Urothelium cell line (cell line): ENCODE measurements at regions not wholly inside any gene's neighbourhood (a gene's known extent, or its start where the extent isn't known, plus 50 kb on each side); places are given as distances from the start of the nearest gene placed in this dataset.
A peak's percentile ranks its signal among the peaks of the same experiment; 100 is the strongest.

Experiments used
- DNase-seq: peaks from one replicate; pipeline ENCODE4 v3.0.0; 2011; ENCODE audit warnings: low spot score, mixed read lengths
- FAIRE-seq: peaks from 2 replicates; lab custom pipeline; 2011; peaks lifted over from hg19 to GRCh38; lab: Jason Lieb, UNC

DNA sequence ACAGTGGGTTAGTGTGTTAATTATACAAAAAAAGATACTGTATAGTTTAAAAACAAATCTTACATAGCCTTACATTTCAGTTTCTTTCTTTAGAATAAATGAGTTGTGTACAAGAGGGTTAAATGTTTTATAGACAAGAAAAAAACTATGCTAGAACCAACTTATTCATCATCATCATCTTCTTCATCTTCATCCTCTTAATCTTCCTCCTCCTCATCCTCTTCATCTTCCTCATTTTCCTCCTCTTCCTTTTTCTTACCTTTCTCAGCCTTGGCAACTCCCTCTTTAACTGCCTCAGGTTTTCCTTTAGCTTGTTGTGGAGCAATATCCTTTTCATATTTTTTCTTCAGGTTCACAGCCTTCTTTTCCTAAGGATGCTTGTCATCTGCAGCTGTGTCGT lies 53.7 kb downstream of the RPS12 start:
- DNase-seq (no peak), FAIRE-seq (no peak)

DNA sequence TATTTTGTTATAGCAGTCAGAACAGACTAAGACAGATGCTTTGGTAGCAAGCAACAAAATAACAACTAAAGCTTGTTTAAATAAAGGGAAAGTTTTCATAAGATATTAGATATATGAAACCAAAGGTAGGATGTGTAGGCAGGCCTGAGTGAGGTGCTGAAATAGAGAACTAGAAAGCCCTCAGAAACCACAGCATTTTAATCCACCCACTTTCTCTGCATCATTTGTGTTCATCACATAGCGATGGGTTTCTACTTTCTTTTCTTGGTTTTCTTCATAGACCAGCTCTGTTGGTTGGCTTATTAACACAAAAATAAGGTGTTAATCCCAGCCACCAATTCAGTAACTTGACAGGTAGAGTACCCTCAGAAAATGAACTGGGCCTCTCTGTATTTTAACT lies 58.6 kb downstream of the RPS12 start:
- DNase-seq (no peak), FAIRE-seq (no peak)

DNA sequence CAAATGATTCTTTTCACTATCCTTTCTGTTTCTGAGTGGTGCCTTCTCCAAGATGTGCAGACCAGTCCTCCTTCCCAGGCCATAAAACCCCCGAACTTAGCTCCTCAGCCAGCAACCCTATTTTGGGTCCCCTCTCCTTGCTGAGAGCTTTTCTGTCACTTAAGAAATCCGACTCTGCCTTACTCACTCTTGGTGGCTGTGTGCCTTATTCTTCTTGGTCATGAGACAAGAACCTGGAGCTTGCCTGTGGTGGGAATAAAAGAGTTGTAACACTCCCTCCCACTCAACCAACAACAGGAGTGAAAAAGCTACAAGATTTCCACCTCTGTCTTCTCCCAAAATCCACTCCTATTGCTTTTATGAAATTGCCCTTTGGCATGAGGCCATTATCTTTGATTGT lies 62.6 kb downstream of the RPS12 start:
- DNase-seq: no peak
- FAIRE-seq: no peak

DNA sequence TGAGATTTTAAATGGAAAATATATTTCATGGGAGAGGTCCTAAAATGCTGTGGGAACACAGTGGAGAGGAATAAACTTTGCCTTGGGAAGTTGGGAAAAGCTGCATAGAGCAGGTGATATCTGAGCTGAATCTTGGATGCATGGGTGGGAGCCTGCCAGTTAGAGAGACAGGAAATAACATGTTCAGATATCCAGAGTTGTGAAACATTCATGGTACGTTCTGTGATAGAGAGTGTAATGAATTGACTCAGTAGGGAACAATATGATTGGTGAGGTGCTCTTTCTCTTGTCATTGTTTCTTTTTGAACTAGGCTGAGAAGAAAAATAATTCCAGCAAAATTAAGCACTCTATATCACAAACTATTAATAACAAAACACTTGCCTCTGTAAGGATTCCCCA lies 72.8 kb downstream of the RPS12 start:
- FAIRE-seq (no peak), DNase-seq (no peak)

DNA sequence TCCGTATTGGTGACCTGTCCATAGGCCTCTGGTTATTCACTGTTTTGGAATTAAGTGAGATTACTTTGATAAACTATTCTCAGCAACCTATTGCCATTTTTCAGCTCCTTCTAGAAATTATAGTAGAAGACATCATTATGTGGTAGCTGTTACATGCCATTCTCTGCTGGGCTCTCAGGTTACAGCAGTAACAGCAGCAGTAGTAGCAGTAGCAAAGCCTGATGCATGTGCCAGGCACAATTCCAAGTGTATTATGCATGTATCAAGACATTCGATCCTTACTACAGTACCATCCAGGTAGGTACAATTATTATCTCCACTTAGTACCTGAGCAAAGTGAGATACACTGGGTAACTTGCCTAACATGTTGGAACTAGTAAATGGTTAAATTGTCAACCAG lies 74.3 kb downstream of the RPS12 start:
- DNase-seq: no peak

DNA sequence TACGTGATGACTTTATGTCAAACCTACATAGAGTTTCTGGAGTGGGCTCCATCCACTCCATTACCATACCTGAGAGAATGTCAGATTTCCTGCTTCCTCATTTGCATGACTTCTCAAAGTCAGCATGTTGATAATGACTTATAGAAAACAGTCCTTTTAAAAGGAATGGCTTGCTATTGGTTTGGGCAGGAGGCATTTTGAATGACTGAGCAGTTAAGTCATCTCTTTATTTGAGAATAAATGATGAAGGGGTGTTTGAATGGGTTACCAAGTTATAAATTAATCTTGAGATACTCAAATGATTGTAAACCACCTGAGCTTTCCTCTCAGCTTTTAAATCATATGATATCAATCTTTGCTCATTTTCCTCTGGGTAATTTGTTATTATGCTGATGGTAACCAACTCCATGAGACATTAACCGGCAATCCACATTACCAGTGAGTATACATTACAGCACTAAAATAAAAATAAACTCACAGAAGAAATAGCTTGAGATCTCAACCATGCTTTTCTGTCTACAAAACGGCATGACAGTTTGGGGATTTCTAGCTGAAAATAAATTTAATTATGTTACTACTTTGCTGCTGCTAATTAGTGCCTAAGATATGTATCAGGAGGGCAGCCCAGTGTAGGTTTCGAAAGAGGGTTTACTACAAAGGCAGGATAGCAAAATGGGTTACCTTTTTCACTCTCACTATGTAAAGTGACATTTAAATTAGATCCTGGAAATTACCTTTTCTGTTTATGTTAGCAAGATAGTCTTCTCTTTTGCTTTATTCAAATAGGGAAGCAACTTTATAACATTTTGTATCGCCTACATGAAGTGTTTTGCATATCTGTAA lies 78.8 kb downstream of the RPS12 start:
- no peak for FAIRE-seq

More for the DNA sequence above, 74.3 kb downstream of the RPS12 start:
- no peak for FAIRE-seq

DNA sequence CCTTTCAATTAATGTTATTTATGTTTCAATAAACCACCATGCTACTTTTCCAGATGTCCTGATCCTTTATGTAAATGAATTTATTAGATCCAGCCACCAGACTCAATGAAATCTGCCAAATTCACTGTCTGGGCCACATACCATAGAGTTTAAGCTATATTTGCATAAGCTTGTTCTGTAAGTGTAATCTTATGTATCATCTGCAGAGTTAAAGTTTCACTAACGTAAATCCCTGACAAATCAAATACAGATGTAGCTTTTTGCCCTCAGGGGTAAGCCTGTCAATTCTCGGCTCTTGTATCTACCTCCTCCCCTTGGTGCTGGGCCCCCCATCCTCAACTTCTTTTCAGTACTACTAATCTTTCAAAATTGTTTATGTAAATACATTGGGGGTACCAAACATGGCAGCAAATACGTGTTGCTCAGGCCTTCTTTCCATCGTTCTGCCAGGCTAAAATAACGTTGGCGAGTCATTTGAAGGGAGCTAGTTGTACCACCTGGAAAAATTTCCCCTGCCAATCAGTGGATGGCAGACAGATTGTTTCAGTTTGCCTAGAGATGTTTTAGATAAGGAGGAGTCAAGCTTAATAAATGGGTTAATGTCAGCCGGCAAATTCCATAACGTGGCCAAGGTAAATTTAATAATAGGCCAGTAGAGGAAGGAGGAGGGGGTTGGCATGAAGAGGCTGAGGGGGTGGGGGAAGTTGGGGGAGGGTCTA lies 79.6 kb downstream of the RPS12 start:
- no peak for DNase-seq
- FAIRE-seq: no peak

More for the DNA sequence above, 78.8 kb downstream of the RPS12 start:
- no peak for DNase-seq

DNA sequence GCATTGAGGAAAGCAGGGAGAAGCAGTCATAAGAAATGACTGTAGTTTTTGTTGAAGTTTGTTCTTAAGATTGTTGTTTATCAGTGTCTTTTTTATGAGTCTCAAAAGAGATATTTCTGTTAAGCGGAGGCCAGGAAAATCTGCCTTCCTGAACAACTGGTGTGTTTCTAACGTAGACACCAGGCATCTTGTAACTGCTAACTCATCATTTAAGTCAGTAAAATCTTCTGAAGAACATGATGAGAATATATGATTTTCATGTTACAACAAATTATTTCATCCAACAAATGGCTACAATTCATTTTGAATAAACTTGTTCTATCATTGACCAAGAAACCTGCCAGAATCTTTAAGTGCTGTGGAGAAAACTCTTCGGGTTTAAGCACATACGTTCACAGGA lies 84.0 kb downstream of the RPS12 start:
- FAIRE-seq (no peak), DNase-seq (no peak)

DNA sequence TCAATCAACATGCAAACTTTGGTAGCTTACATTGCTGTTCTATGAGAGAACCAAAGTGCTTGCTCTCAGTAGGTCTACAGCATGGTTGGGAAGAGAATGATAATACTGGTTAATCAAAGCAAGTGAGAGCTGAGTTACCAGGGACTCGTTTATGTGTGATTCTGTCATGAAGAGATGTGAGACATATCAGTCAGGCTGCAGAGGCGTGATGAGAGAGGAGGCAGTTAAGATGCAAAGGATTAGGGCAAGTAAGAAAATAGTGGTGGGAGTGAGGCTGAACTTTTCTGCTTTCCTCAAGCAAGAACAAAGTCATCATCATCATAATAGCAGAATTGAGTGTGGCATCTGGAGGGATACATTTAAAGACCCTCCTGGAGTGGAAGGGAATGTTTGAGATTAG lies 86.5 kb downstream of the RPS12 start:
- FAIRE-seq: no peak
- DNase-seq: no peak

DNA sequence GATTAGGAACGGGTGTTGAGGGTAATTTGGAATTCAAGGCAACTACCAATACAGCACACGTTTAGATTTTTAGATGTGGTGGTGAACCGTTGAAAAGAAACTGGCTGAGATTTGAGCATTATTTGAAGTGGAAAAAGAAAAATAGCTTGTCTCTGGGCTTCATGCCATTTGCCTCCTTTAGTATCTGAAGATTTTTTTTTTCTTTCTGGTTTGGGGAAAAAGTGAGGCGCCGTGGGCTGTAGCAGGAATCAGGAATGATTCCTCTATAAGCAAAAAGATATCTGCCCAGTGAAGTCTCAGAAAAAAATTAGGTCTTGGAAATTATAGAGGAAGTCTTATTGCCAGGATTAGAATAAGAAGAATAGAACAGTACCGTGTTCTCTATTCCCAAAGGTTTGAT lies 88.5 kb downstream of the RPS12 start:
- DNase-seq (no peak), FAIRE-seq (no peak)

DNA sequence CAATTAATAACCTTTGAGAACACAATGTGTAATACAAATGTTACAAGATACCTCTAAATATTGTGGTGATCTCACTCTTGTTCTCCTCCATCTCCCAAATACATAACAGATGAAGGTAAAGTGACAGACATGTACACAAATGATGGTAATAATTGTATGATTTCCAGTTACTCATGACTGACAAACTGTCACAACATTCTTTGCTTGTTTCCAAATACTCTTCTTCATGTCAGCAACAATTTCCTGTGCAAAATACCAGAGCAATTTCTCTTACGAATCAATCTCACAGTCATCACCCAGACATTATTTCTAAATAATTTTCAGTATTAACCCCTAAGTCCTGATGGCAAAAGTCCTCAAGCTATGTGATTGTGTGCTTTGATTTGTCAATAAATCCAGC lies 92.9 kb downstream of the RPS12 start:
- FAIRE-seq: no peak
- no peak for DNase-seq

DNA sequence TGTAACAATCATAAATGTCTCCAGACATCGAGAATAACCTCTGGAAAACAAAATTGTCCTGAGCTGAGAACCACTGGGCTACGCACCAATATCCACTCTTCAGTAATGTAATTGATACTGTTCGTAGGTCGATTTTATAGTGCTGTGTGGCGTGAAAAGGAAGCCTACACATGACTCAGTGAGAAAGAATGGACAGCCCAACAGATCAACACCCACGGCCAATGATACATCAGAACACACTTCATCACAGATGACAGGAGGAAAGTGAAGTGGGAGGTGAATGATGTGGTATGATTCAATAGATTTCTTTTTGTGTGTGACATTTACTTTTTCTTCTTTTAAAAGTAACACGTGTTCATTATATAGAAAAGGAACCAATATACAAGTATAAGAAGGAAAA lies 93.5 kb downstream of the RPS12 start:
- DNase-seq: peak; percentile 65
- FAIRE-seq: no peak

DNA sequence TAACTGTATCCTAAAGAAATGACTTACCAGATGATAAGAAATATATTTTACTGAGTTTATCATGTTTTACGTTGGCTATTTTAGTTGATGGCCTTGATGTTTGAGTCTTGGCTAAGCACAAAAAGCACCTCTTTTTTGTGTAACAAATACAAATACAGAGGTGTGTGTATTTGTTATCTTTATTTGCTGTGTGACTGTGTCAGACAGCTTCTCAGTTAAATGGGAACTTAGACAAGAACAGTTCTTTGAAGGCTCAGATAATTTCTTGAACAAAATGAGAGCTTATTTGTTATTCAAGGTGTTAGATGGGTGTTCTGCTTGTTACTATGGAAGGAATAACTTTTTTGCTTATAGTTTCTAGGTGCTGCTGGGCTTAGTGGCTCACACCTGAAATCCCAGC lies 95.4 kb downstream of the RPS12 start:
- no peak for DNase-seq
- no peak for FAIRE-seq

DNA sequence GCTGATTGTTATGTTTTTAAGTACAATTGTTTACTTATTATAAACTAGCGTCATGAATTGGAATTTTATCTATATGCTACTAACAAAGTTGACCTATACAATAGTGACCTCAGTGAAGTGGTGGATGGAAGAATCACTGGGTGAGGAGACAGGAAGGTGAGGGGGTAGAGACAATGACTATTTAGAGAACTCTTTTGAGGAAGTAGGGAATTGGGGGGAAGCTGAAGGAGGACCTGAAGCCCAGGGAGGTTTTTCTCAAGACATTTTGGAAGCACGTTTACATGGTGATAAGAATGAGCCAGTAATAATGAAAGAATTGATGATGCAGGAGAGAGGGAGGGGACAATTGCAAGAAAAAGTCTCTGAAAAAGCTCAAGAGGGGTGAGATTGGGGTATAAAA lies 96.4 kb downstream of the RPS12 start:
- DNase-seq: no peak
- FAIRE-seq: no peak

DNA sequence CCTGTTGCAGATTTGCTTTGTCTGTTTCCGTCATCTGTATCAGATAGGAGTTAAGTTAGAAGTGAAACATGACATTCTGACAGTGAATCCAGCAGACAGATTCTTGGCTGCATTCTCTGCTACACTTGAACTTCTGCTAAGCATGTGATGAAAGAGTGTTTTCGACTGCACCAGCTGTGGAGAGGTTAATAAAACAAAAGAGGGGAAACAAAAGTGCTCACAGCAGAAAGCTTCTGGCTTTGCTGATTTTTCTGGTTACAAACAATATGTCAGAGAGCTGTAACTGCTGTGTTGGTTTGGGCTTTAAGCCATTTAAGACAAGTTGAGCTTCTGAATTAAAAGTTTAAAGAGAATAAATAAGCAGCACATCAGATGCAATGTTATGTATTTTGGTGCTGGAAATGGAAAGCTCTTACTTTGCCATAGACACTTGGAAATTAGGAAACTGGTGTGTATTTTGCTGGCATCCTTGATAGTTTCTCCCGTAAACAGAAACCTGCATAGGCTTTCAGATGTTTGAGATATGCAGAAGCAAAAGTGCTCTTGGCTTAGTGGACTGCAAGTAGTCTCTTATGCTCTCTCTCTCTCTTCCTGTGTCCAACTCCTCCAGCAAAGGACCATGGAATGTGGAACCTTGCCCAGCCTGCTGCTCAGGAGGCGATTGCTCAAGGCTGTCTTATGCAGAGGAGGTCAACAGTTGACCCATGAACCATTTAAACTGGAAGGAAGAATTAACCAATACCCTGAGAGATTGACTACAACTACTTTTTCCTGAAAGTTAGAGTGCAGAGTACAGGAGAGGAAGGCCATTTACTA lies 104.9 kb downstream of the RPS12 start:
- DNase-seq: no peak
- no peak for FAIRE-seq

DNA sequence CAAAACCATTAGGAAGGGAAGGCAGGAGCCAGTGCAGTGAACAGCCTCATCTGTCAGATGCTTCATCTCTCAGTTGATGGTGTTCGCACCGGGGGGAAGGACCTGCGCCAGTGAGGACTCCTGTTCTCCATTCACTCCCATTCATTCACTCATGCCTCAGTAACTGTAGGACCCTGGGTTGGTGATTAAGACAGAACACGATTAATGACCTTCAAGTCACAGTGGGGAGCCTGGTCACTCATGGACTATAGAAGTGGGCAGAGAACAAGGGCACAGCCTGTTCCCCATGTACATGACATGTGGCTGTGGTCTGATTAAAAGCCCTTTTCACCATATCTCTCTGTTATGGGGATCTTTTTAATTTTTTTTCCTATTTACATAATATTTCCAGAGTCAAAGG lies 113.3 kb downstream of the RPS12 start:
- FAIRE-seq (no peak), DNase-seq (no peak)

DNA sequence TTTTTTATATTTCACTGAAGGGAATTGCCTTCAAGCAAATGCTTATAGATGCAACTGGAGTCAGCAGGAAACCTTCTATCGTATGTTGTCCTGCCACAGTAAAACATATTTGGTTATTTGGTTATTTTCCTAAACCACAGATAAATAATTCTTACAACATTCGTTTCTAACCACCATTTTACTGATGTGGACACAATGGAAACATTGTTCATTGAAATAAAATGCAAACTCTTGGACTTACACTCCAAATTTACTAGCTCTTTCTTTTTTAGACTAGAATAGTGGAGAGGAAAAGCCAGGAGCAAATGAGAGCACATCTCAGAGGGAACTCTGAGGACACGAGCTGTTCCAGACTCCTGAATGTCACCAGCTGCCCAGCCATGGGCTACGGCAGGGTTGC lies 114.8 kb downstream of the RPS12 start:
- FAIRE-seq (no peak), DNase-seq (no peak)

DNA sequence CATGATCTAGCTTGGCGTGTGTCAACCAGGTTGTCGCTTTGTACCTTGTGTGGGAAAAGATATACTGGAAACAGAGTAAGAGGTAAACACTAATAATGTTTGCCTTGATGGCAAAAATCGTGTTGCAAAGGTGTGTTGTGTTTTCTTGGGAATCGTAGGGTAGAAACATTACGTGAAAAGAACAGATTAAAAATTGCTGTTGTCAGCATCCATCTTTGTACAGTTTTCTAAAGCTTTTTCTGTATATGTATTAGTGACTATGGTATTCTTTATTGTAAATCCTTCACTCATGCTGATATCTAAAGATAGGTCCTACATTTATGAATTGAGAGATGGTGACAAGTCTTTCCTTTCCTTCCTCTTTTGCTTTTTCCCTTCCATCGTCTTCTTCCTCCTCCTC lies 116.9 kb downstream of the RPS12 start:
- FAIRE-seq (peak; percentile 37), DNase-seq (no peak)

DNA sequence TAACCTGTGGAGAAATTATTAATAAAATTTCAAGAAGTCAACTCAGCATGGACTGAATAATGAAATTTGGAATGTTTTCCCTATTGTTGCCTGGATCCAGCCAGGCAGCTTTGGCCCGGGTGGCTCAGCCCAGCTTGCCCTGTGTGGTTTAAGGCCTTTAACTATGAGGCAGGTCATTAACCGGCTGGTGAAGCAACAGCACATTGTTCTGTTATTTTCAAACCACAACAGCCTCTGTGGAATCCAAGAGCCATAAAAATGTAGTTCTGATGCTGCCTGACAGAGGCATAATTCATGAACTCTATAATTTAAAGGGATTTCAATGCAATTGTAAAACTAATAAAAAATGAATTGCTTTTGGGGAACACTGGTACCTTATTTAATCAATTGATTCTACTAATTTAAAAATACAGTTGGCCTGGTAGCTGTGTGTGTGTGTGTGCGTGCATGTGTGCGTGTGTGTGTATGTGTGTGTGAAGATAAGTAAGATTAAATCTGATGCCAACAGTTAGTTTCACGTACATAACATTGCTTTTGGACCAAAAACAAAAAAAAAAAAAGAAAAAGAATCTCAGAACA lies 117.7 kb downstream of the RPS12 start:
- DNase-seq: peak; percentile 67
- FAIRE-seq: no peak

DNA sequence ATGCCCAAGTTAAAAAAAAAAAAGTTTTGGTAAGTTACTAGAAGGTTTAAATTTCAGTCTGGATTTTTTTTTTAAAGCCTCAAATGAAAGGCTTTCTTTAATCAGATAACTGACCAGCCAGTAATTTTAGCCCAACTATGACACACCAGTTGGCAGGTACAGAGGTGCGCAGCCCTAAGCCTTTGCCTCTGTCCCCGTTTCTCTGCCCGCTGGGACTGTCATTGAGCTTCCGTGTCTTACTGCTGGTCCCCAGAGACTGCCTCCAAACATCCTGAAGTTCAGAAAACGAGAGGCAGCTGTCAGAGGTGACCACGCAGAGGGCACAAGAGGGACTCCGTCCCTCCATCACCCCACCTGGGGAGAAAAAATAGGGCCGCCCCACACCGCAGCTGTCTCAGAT lies 118.2 kb downstream of the RPS12 start:
- DNase-seq (no peak), FAIRE-seq (no peak)

DNA sequence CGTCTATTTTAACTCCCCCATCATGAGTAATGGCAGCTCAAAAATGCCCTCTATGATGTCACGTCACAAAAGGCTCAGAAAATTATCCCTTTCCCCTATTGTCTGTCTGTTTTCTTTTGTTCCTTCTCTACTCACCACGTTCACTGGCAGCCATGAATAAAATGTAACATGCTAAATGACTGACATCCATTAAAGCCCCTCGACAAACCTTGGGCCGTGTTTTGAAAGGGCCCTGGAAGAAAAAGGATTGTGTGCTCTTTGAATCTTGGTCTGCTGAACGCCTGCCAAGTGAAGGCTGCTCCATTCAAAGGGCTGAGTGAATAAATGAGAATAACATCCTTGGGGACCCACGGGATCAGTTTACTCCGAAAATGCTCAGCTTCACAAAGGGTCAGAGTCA lies 118.7 kb downstream of the RPS12 start:
- no peak for DNase-seq
- no peak for FAIRE-seq
